Testis (tissue), 2 donors: ENCODE measurements at regions not wholly inside any gene's neighbourhood (a gene's known extent, or its start where the extent isn't known, plus 50 kb on each side); places are given as distances from the start of the nearest gene placed in this dataset.

Source experiments
- DNase-seq: peaks from one replicate; pipeline ENCODE4 v3.0.0-alpha.2; 2019
- H3K27ac ChIP-seq, 2 donors: fragments of 200-600 bp; sonication (generic); one replicate each; pipeline ENCODE4 v1.5.1; 2019
- H3K27me3 ChIP-seq: fragments of 200-600 bp; sonication (generic); one replicate; pipeline ENCODE4 v1.5.1; 2019
- H3K36me3 ChIP-seq: fragments of 200-600 bp; sonication (generic); one replicate; pipeline ENCODE4 v1.5.1; 2017; ENCODE audit warnings: low read depth; ENCODE audit errors: missing control alignments
- H3K4me1 ChIP-seq: fragments of 200-600 bp; sonication (generic); one replicate; pipeline ENCODE4 v1.5.1; 2019
- H3K4me3 ChIP-seq, 2 donors: fragments of 200-600 bp; sonication (generic); one replicate each; pipeline ENCODE4 v1.5.1; 2017 to 2019
- H3K9me3 ChIP-seq: fragments of 200-600 bp; sonication (generic); one replicate; pipeline ENCODE4 v1.5.1; 2017
- CTCF ChIP-seq, 3 experiments: fragments of 450-650 bp in 2 of 3; fragments of 200-600 bp in 1 of 3; sonication (generic) in 1 of 3; IDR thresholded peaks; one replicate each; pipeline ENCODE4 v1.5.1; 2016 to 2019; ENCODE audit warnings: antibody characterized with exemption in 3 of 3, mild to moderate bottlenecking in 2 of 3, moderate library complexity in 1 of 3
- POLR2A ChIP-seq: fragments of 450-650 bp; IDR thresholded peaks from one replicate; pipeline ENCODE4 v1.6.1; 2017; ENCODE audit warnings: antibody characterized with exemption, mild to moderate bottlenecking, moderate library complexity
- WGBS, 2 donors: methylation state at CpG; one replicate each; pipeline ENCODE4 v1.1.5; 2018; 5-methylcytosine and 5-hydroxymethylcytosine counted together
- intact Hi-C: fragments of 100-400 bp; cut with DNase I; formaldehyde crosslinking; loops from one replicate; pipeline ENCODE4 v1.15.1; 2023; ENCODE audit warnings: low total_unique reads

GRCh38 chrX:39871648-39872047 lies 226.1 kb downstream of the BCOR start:
- 71 to 90% methylated on average over 5 to 8 of the region's 8 CpGs for WGBS, 2 donors

GRCh38 chrX:39873117-39873516 lies 224.6 kb downstream of the BCOR start:
- DNase-seq, result no peak
- no peak overlapping the region for H3K27ac ChIP-seq
- no peaks in the 10 kb centered on the region for H3K27me3 ChIP-seq
- H3K4me3 ChIP-seq, result no peak overlapping the region
- intact Hi-C loops, result no loop called here
- TF ChIP-seq CTCF (IDR thresholded peaks at IDR 0.05) (no peak), POLR2A (no peak)
- 92% methylated on average over 2 to 3 of the region's 5 CpGs for WGBS, 2 donors
- H3K36me3 ChIP-seq, result no peaks in the 10 kb centered on the region
- H3K4me1 ChIP-seq, result no peaks in the 10 kb centered on the region
- H3K9me3 ChIP-seq, result no peaks in the 10 kb centered on the region

More at GRCh38 chrX:39871648-39872047, 226.1 kb downstream of the BCOR start:
- H3K27me3 ChIP-seq, result no peaks in the 10 kb centered on the region
- H3K36me3 ChIP-seq, result no peaks in the 10 kb centered on the region
- DNase-seq, result no peak
- intact Hi-C loops, result no loop called here
- H3K4me3 ChIP-seq, result no peak overlapping the region
- no peaks in the 10 kb centered on the region for H3K9me3 ChIP-seq
- TF ChIP-seq CTCF (IDR thresholded peaks at IDR 0.05) (no peak), POLR2A (no peak)
- no peak overlapping the region for H3K27ac ChIP-seq
- no peaks in the 10 kb centered on the region for H3K4me1 ChIP-seq

- H3K36me3 ChIP-seq, result no peaks in the 10 kb centered on the region
- H3K4me1 ChIP-seq, result no peaks in the 10 kb centered on the region
- intact Hi-C loops, result no loop called here
- no peak for TF ChIP-seq POLR2A
- no peak for TF ChIP-seq CTCF (IDR thresholded peaks at IDR 0.05)
- H3K27ac ChIP-seq, result no peak overlapping the region
- 95 to 100% methylated on average over 2 to 5 of the region's 5 CpGs for WGBS, 2 donors
- H3K9me3 ChIP-seq, result no peaks in the 10 kb centered on the region
- no peak for DNase-seq
- no peaks in the 10 kb centered on the region for H3K27me3 ChIP-seq
- H3K4me3 ChIP-seq, result no peak overlapping the region
Measured at GRCh38 chrX:39874202-39874816, 223.4 kb downstream of the BCOR start.

- WGBS, 2 donors, result 89 to 96% methylated on average over 5 to 13 of the region's 15 CpGs
- H3K27me3 ChIP-seq, result no peaks in the 10 kb centered on the region
- TF ChIP-seq CTCF (IDR thresholded peaks at IDR 0.05), result no peak
- no peak for TF ChIP-seq POLR2A
- H3K4me1 ChIP-seq, result no peaks in the 10 kb centered on the region
- H3K36me3 ChIP-seq, result no peaks in the 10 kb centered on the region
- intact Hi-C loops, result no loop called here
- no peak overlapping the region for H3K27ac ChIP-seq
- no peak for DNase-seq
- no peaks in the 10 kb centered on the region for H3K9me3 ChIP-seq
- H3K4me3 ChIP-seq, result no peak overlapping the region
Measured at GRCh38 chrX:39875834-39876628, 221.7 kb downstream of the BCOR start.
